Mesendoderm (in vitro differentiated cells): ENCODE measurements at regions not wholly inside any gene's neighbourhood (a gene's known extent, or its start where the extent isn't known, plus 50 kb on each side); places are given as distances from the start of the nearest gene placed in this dataset.

Source experiments
- DNase-seq: peaks from one replicate; pipeline ENCODE4 v3.0.0; 2013
- H2AK5ac ChIP-seq: 2 replicates; pipeline ENCODE4 v1.6.1; 2013; ENCODE audit warnings: low read length, inconsistent platforms
- H2BK120ac ChIP-seq: 2 replicates; pipeline ENCODE4 v1.6.1; 2013; ENCODE audit warnings: low read depth, mild to moderate bottlenecking, low read length, moderate library complexity, mixed read lengths
- H2BK15ac ChIP-seq: replicated peaks from 2 replicates; pipeline ENCODE4 v1.6.1; 2013; ENCODE audit warnings: low read depth, mild to moderate bottlenecking, moderate library complexity
- H2BK5ac ChIP-seq: 2 replicates; pipeline ENCODE4 v1.6.1; 2013; ENCODE audit warnings: low read length, inconsistent platforms
- H3K18ac ChIP-seq: 2 replicates; pipeline ENCODE4 v1.6.1; 2013; ENCODE audit warnings: mild to moderate bottlenecking, low read length, mixed read lengths
- H3K23ac ChIP-seq: one replicate; pipeline ENCODE4 v1.6.1; 2013; ENCODE audit warnings: low read length
- H3K27ac ChIP-seq: 2 replicates; pipeline ENCODE4 v1.5.1; 2013; ENCODE audit warnings: low read depth, mild to moderate bottlenecking, inconsistent platforms, low read length, moderate library complexity
- H3K27me3 ChIP-seq: 2 replicates; pipeline ENCODE4 v1.6.1; 2013; ENCODE audit warnings: low read length, control low read depth, mild to moderate bottlenecking, inconsistent platforms; ENCODE audit not compliant: insufficient read depth, poor library complexity
- H3K36me3 ChIP-seq: 2 replicates; pipeline ENCODE4 v1.6.1; 2013; ENCODE audit warnings: low read length, inconsistent platforms; ENCODE audit not compliant: control insufficient read depth, insufficient read depth
- H3K4ac ChIP-seq: one replicate; pipeline ENCODE4 v1.6.1; 2013; ENCODE audit warnings: low read depth, mild to moderate bottlenecking, low read length, moderate library complexity
- H3K4me1 ChIP-seq: 2 replicates; pipeline ENCODE4 v1.6.1; 2013; ENCODE audit warnings: low read depth, low read length, inconsistent platforms; ENCODE audit not compliant: control insufficient read depth
- H3K4me2 ChIP-seq: 2 replicates; pipeline ENCODE4 v1.6.1; 2013; ENCODE audit warnings: low read length
- H3K4me3 ChIP-seq: 2 replicates; pipeline ENCODE4 v1.5.1; 2013; ENCODE audit warnings: mild to moderate bottlenecking, low read length
- H3K56ac ChIP-seq: one replicate; pipeline ENCODE4 v1.6.1; 2013; ENCODE audit warnings: low read length
- H3K79me1 ChIP-seq: 2 replicates; pipeline ENCODE4 v1.6.1; 2013; ENCODE audit warnings: low read length, inconsistent platforms
- H3K79me2 ChIP-seq: 2 replicates; pipeline ENCODE4 v1.6.1; 2013; ENCODE audit warnings: mild to moderate bottlenecking, low read length; ENCODE audit not compliant: control insufficient read depth, insufficient read depth
- H3K9ac ChIP-seq: 2 replicates; pipeline ENCODE4 v1.6.1; 2013; ENCODE audit warnings: low read length, inconsistent platforms
- H4K5ac ChIP-seq: one replicate; pipeline ENCODE4 v1.6.1; 2013; ENCODE audit warnings: low read length
- H4K8ac ChIP-seq: one replicate; pipeline ENCODE4 v1.6.1; 2013; ENCODE audit warnings: low read depth, mild to moderate bottlenecking, control low read depth, low read length, moderate library complexity
- WGBS: extraction: QIAGEN DNeasy Blood & Tissue Kit; methylation state at CpG from one replicate; pipeline ENCODE4 v1.1.7; 2013; ENCODE audit warnings: low lambda C conversion rate, missing lambda C conversion rate; ENCODE audit not compliant: insufficient coverage; ENCODE audit errors: extremely low coverage; 5-methylcytosine and 5-hydroxymethylcytosine counted together

GRCh38 chr15:77759896-77760592, 127.3 kb upstream of the LINGO1 start:
- Histone ChIP-seq H2BK120ac (no peak overlapping the region), H4K8ac (no peak overlapping the region), H3K27me3 (no peaks in the 10 kb centered on the region), H3K4me2 (no peak overlapping the region), H3K4me1 (no peaks in the 10 kb centered on the region), H3K36me3 (no peaks in the 10 kb centered on the region), H2BK5ac (no peak overlapping the region), H3K79me2 (no peaks in the 10 kb centered on the region), H4K5ac (no peak overlapping the region), H2BK15ac (no peak overlapping the region), H2AK5ac (no peak overlapping the region), H3K4ac (no peak overlapping the region), H3K18ac (no peak overlapping the region), H3K79me1 (no peaks in the 10 kb centered on the region), H3K4me3 (no peak overlapping the region), H3K56ac (no peak overlapping the region), H3K23ac (no peak overlapping the region), H3K9ac (no peak overlapping the region), H3K27ac (no peak overlapping the region)
- WGBS: no CpG with 5 or more reads among the region's 14 CpGs
- no peak for DNase-seq

- no peak overlapping the region for H2BK15ac ChIP-seq
- no peak overlapping the region for H2AK5ac ChIP-seq
- no peak overlapping the region for H2BK5ac ChIP-seq
- H3K9ac ChIP-seq: no peak overlapping the region
- H3K27me3 ChIP-seq: no peaks in the 10 kb centered on the region
- no peak overlapping the region for H3K4ac ChIP-seq
- no peak overlapping the region for H2BK120ac ChIP-seq
- no peak overlapping the region for H4K8ac ChIP-seq
- no peak overlapping the region for H3K27ac ChIP-seq
- no peak overlapping the region for H3K56ac ChIP-seq
- no peak overlapping the region for H3K18ac ChIP-seq
- H3K4me2 ChIP-seq: no peak overlapping the region
- no peaks in the 10 kb centered on the region for H3K79me1 ChIP-seq
- no peak for DNase-seq
- no peaks in the 10 kb centered on the region for H3K36me3 ChIP-seq
- H3K4me3 ChIP-seq: no peak overlapping the region
- H3K23ac ChIP-seq: no peak overlapping the region
- H3K4me1 ChIP-seq: no peaks in the 10 kb centered on the region
- no peak overlapping the region for H4K5ac ChIP-seq
- H3K79me2 ChIP-seq: no peaks in the 10 kb centered on the region
These were observed 121.2 kb upstream of the LINGO1 start for GRCh38 chr15:77753939-77754338.

- H4K8ac ChIP-seq: no peak overlapping the region
- H3K4me1 ChIP-seq: no peaks in the 10 kb centered on the region
- H3K4me3 ChIP-seq: no peak overlapping the region
- H2BK120ac ChIP-seq: no peak overlapping the region
- no peaks in the 10 kb centered on the region for H3K79me1 ChIP-seq
- WGBS: no CpG with 5 or more reads among the region's 9 CpGs
- no peak overlapping the region for H3K56ac ChIP-seq
- no peak overlapping the region for H2AK5ac ChIP-seq
- H3K4ac ChIP-seq: no peak overlapping the region
- no peak overlapping the region for H2BK5ac ChIP-seq
- H3K9ac ChIP-seq: no peak overlapping the region
- no peaks in the 10 kb centered on the region for H3K79me2 ChIP-seq
- peak; percentile 69 for DNase-seq
- H3K4me2 ChIP-seq: no peak overlapping the region
- H3K27ac ChIP-seq: no peak overlapping the region
- no peak overlapping the region for H3K23ac ChIP-seq
- no peaks in the 10 kb centered on the region for H3K36me3 ChIP-seq
- no peak overlapping the region for H3K18ac ChIP-seq
- no peak overlapping the region for H4K5ac ChIP-seq
- no peaks in the 10 kb centered on the region for H3K27me3 ChIP-seq
- no peak overlapping the region for H2BK15ac ChIP-seq
These were observed 120.7 kb upstream of the LINGO1 start for GRCh38 chr15:77753281-77753873.

GRCh38 chr15:77749998-77750540, 117.4 kb upstream of the LINGO1 start:
- Histone ChIP-seq H2BK120ac (no peak overlapping the region), H2BK5ac (no peak overlapping the region), H2AK5ac (no peak overlapping the region), H4K8ac (no peak overlapping the region), H3K4me3 (no peak overlapping the region), H3K79me1 (no peaks in the 10 kb centered on the region), H3K23ac (no peak overlapping the region), H3K27me3 (no peaks in the 10 kb centered on the region), H3K79me2 (no peaks in the 10 kb centered on the region), H3K4me2 (no peak overlapping the region), H2BK15ac (no peak overlapping the region), H3K4me1 (no peaks in the 10 kb centered on the region), H3K27ac (no peak overlapping the region), H4K5ac (no peak overlapping the region), H3K36me3 (no peaks in the 10 kb centered on the region), H3K4ac (no peak overlapping the region), H3K56ac (no peak overlapping the region), H3K9ac (no peak overlapping the region), H3K18ac (no peak overlapping the region)
- WGBS: no CpG with 5 or more reads among the region's 15 CpGs
- no peak for DNase-seq

- Histone ChIP-seq H3K27me3 (no peaks in the 10 kb centered on the region), H4K5ac (no peak overlapping the region), H4K8ac (no peak overlapping the region), H3K4me3 (no peak overlapping the region), H3K79me2 (no peaks in the 10 kb centered on the region), H3K4me2 (no peak overlapping the region), H3K23ac (no peak overlapping the region), H3K4ac (no peak overlapping the region), H3K27ac (no peak overlapping the region), H3K4me1 (no peaks in the 10 kb centered on the region), H2AK5ac (no peak overlapping the region), H3K79me1 (no peaks in the 10 kb centered on the region), H2BK5ac (no peak overlapping the region), H2BK120ac (no peak overlapping the region), H3K18ac (no peak overlapping the region), H3K9ac (no peak overlapping the region), H3K36me3 (no peaks in the 10 kb centered on the region), H2BK15ac (no peak overlapping the region), H3K56ac (no peak overlapping the region)
- peak; percentile 47 for DNase-seq
- WGBS: no CpG with 5 or more reads among the region's 6 CpGs
These were observed 116.7 kb upstream of the LINGO1 start for GRCh38 chr15:77749236-77749997.
